Activated T-cell treated with anti-CD3 and anti-CD28 coated beads, Interleukin-2, amount 50 U/mL, for 72 hours (primary cell): ENCODE measurements at regions not wholly inside any gene's neighbourhood (a gene's known extent, or its start where the extent isn't known, plus 50 kb on each side); places are given as distances from the start of the nearest gene placed in this dataset.
"Not testable (repeated sequence)": the region's sequence is repeated elsewhere in the genome, so short reads cannot be mapped to it uniquely, and the experiment has no call there.

ENCODE experiments used
- ATAC-seq, 2 donors: fragments of 150-1000 bp; cut with Tn5 transposase; replicated peaks in 1 of 2; 2 replicates each; pipeline ENCODE4 v1.10.0; 2021; ENCODE audit warnings: moderate library complexity in 2 of 2, mild to moderate bottlenecking in 1 of 2
- DNase-seq, 2 donors: peaks; one replicate each; pipeline ENCODE4 v3.0.0; 2021 to 2022; ENCODE audit warnings: mixed read lengths in 1 of 2
- H3K27ac Mint-ChIP-seq: one replicate; pipeline ENCODE4 v1.8.0; 2022; ENCODE audit warnings: mild to moderate bottlenecking, moderate library complexity, mixed read lengths
- H3K27me3 Mint-ChIP-seq: one replicate; pipeline ENCODE4 v1.8.0; 2022; ENCODE audit warnings: low read depth, mixed read lengths
- H3K36me3 Mint-ChIP-seq, 2 donors: one replicate each; pipeline ENCODE4 v1.8.0; 2022; ENCODE audit warnings: mixed read lengths in 2 of 2, mild to moderate bottlenecking in 1 of 2; ENCODE audit not compliant: insufficient read depth in 2 of 2
- H3K4me1 Mint-ChIP-seq: one replicate; pipeline ENCODE4 v1.8.0; 2022; ENCODE audit warnings: low read depth, mixed read lengths
- H3K4me3 Mint-ChIP-seq, 2 donors: one replicate each; pipeline ENCODE4 v1.8.0; 2022; ENCODE audit warnings: mild to moderate bottlenecking in 2 of 2, mixed read lengths in 2 of 2, moderate library complexity in 2 of 2
- H3K9me3 Mint-ChIP-seq, 2 donors: one replicate each; pipeline ENCODE4 v1.8.0; 2022; ENCODE audit warnings: mixed read lengths in 2 of 2

GRCh38 chr5:124549891-124550436 is 196.5 kb downstream of the ZNF608 start:
- Mint-ChIP-seq H3K27ac (no peak overlapping the region), H3K4me3 (no peak overlapping the region), H3K9me3 (peaks cover 0 to 1% of the 10 kb centered on the region in 2 donors), H3K36me3 (no peaks in the 10 kb centered on the region), H3K4me1 (no peaks in the 10 kb centered on the region), H3K27me3 (peaks cover 7% of the 10 kb centered on the region)
- ATAC-seq, result no peak
- no peak for DNase-seq

GRCh38 chr5:124546643-124547042 is 199.8 kb downstream of the ZNF608 start:
- Mint-ChIP-seq H3K36me3 (no peaks in the 10 kb centered on the region), H3K4me3 (no peak overlapping the region), H3K9me3 (peaks cover 4 to 5% of the 10 kb centered on the region in 2 donors), H3K27ac (no peak overlapping the region), H3K27me3 (peaks cover 20% of the 10 kb centered on the region), H3K4me1 (no peaks in the 10 kb centered on the region)
- DNase-seq, result no peak
- no peak for ATAC-seq

GRCh38 chr5:124544366-124545055 is 201.9 kb downstream of the ZNF608 start:
- DNase-seq (no peak), ATAC-seq (no peak)
- H3K27me3 Mint-ChIP-seq, result peaks cover 26% of the 10 kb centered on the region
- H3K4me3 Mint-ChIP-seq, result no peak overlapping the region
- H3K4me1 Mint-ChIP-seq, result no peaks in the 10 kb centered on the region
- peaks cover 4 to 6% of the 10 kb centered on the region in 2 donors for H3K9me3 Mint-ChIP-seq
- no peak overlapping the region for H3K27ac Mint-ChIP-seq
- H3K36me3 Mint-ChIP-seq, result no peaks in the 10 kb centered on the region

GRCh38 chr5:124538931-124539330 is 207.5 kb downstream of the ZNF608 start:
- DNase-seq (no peak), ATAC-seq (no peak)
- no peaks in the 10 kb centered on the region for H3K36me3 Mint-ChIP-seq
- H3K4me1 Mint-ChIP-seq, result no peaks in the 10 kb centered on the region
- peaks cover 17% of the 10 kb centered on the region for H3K27me3 Mint-ChIP-seq
- H3K9me3 Mint-ChIP-seq, result peaks cover 6 to 7% of the 10 kb centered on the region in 2 donors
- H3K4me3 Mint-ChIP-seq, result no peak overlapping the region
- H3K27ac Mint-ChIP-seq, result no peak overlapping the region

- Mint-ChIP-seq H3K4me3 (no peak overlapping the region), H3K4me1 (no peaks in the 10 kb centered on the region), H3K27me3 (peaks cover 22% of the 10 kb centered on the region), H3K36me3 (no peaks in the 10 kb centered on the region), H3K27ac (no peak overlapping the region), H3K9me3 (peaks cover 6 to 7% of the 10 kb centered on the region in 2 donors)
- no peak for DNase-seq
- ATAC-seq, result no peak
Measured at GRCh38 chr5:124538191-124538590, 208.2 kb downstream of the ZNF608 start.

GRCh38 chr5:124537522-124537921 is 208.9 kb downstream of the ZNF608 start:
- peaks cover 6 to 9% of the 10 kb centered on the region in 2 donors for H3K9me3 Mint-ChIP-seq
- ATAC-seq (no peak), DNase-seq (no peak)
- peaks cover 26% of the 10 kb centered on the region for H3K27me3 Mint-ChIP-seq
- H3K27ac Mint-ChIP-seq, result no peak overlapping the region
- no peaks in the 10 kb centered on the region for H3K36me3 Mint-ChIP-seq
- no peak overlapping the region for H3K4me3 Mint-ChIP-seq
- no peaks in the 10 kb centered on the region for H3K4me1 Mint-ChIP-seq

GRCh38 chr5:124537107-124537506 is 209.3 kb downstream of the ZNF608 start:
- Mint-ChIP-seq H3K4me3 (no peak overlapping the region), H3K9me3 (peaks cover 4 to 7% of the 10 kb centered on the region in 2 donors), H3K36me3 (no peaks in the 10 kb centered on the region), H3K4me1 (no peaks in the 10 kb centered on the region), H3K27ac (no peak overlapping the region), H3K27me3 (peaks cover 26% of the 10 kb centered on the region)
- no peak for DNase-seq
- no peak for ATAC-seq

- ATAC-seq (no peak), DNase-seq (no peak)
- Mint-ChIP-seq H3K4me3 (no peak overlapping the region), H3K27ac (no peak overlapping the region), H3K36me3 (no peaks in the 10 kb centered on the region), H3K27me3 (peaks cover 26% of the 10 kb centered on the region), H3K9me3 (peaks cover 2 to 4% of the 10 kb centered on the region in 2 donors), H3K4me1 (no peaks in the 10 kb centered on the region)
Measured at GRCh38 chr5:124536333-124536732, 210.1 kb downstream of the ZNF608 start.

- ATAC-seq, result no peak
- peaks cover 19% of the 10 kb centered on the region for H3K4me1 Mint-ChIP-seq
- peaks cover 40% of the 10 kb centered on the region for H3K27me3 Mint-ChIP-seq
- no peak overlapping the region for H3K27ac Mint-ChIP-seq
- no peak overlapping the region for H3K4me3 Mint-ChIP-seq
- H3K9me3 Mint-ChIP-seq, result peaks cover 7 to 8% of the 10 kb centered on the region in 2 donors
- no peak for DNase-seq
- H3K36me3 Mint-ChIP-seq, result peaks cover 0 to 2% of the 10 kb centered on the region in 2 donors
Measured at GRCh38 chr5:124530916-124531315, 215.5 kb downstream of the ZNF608 start.

GRCh38 chr5:124528838-124529237 is 217.6 kb downstream of the ZNF608 start:
- Mint-ChIP-seq H3K27ac (no peak overlapping the region), H3K36me3 (peaks cover 0 to 2% of the 10 kb centered on the region in 2 donors), H3K4me1 (peaks cover 19% of the 10 kb centered on the region)

GRCh38 chr5:124527220-124527991 is 219.0 kb downstream of the ZNF608 start:
- H3K9me3 Mint-ChIP-seq, result peaks cover 6 to 12% of the 10 kb centered on the region in 2 donors
- H3K4me1 Mint-ChIP-seq, result peaks cover 19% of the 10 kb centered on the region
- no peak overlapping the region for H3K4me3 Mint-ChIP-seq
- H3K27me3 Mint-ChIP-seq, result peaks cover 55% of the 10 kb centered on the region
- DNase-seq, result no peak
- ATAC-seq, result peak; percentile 66 to 68
- H3K27ac Mint-ChIP-seq, result no peak overlapping the region
- H3K36me3 Mint-ChIP-seq, result peaks cover 0 to 2% of the 10 kb centered on the region in 2 donors

More at GRCh38 chr5:124528838-124529237, 217.6 kb downstream of the ZNF608 start:
- DNase-seq, result peak in 1 of 2 donors; percentile 16
- Mint-ChIP-seq H3K27me3 (peaks cover 54% of the 10 kb centered on the region), H3K4me3 (no peak overlapping the region), H3K9me3 (peaks cover 8 to 12% of the 10 kb centered on the region in 2 donors)
- peak; percentile 63 to 82 for ATAC-seq

GRCh38 chr5:124526079-124526478 is 220.4 kb downstream of the ZNF608 start:
- not testable (repeated sequence) for H3K4me3 Mint-ChIP-seq, H3K27ac Mint-ChIP-seq, H3K36me3 Mint-ChIP-seq, DNase-seq, ATAC-seq
- H3K4me1 Mint-ChIP-seq, result peaks cover 19% of the 10 kb centered on the region
- H3K9me3 Mint-ChIP-seq, result peaks cover 6 to 12% of the 10 kb centered on the region in 2 donors
- peaks cover 48% of the 10 kb centered on the region for H3K27me3 Mint-ChIP-seq

- H3K27me3 Mint-ChIP-seq, result peaks cover 41% of the 10 kb centered on the region
- ATAC-seq, result peak in 1 of 2 donors; percentile 19
- no peaks in the 10 kb centered on the region for H3K36me3 Mint-ChIP-seq
Measured at GRCh38 chr5:124524552-124525232, 221.7 kb downstream of the ZNF608 start.

More at GRCh38 chr5:124524552-124525232, 221.7 kb downstream of the ZNF608 start:
- Mint-ChIP-seq H3K4me3 (no peak overlapping the region), H3K4me1 (peaks cover 19% of the 10 kb centered on the region), H3K9me3 (peaks cover 0 to 5% of the 10 kb centered on the region in 2 donors), H3K27ac (no peak overlapping the region)
- DNase-seq, result peak in 1 of 2 donors; percentile 2
